Aorta (tissue), 5 donors: ENCODE measurements at regions not wholly inside any gene's neighbourhood (a gene's known extent, or its start where the extent isn't known, plus 50 kb on each side); places are given as distances from the start of the nearest gene placed in this dataset.

Experiments
- ATAC-seq: fragments of 200-7000 bp; cut with Tn5 transposase; one replicate; pipeline ENCODE4 v1.9.1; 2022; ENCODE audit warnings: moderate library complexity; ENCODE audit not compliant: low FRiP score
- DNase-seq, 2 donors: peaks; one replicate each; pipeline ENCODE4 v3.0.0-alpha.2; 2020
- H3K27ac ChIP-seq, 2 donors: one replicate each; pipeline ENCODE4 v1.5.1; 2013; ENCODE audit warnings: low read length in 2 of 2, mild to moderate bottlenecking in 2 of 2, moderate library complexity in 2 of 2, control low read depth in 1 of 2, inconsistent platforms in 1 of 2, low read depth in 1 of 2
- H3K27me3 ChIP-seq, 2 donors: one replicate each; pipeline ENCODE4 v1.6.1; 2013; ENCODE audit warnings: control low read depth in 1 of 2, low read length in 1 of 2, mild to moderate bottlenecking in 1 of 2, moderate library complexity in 1 of 2; ENCODE audit not compliant: insufficient read depth in 2 of 2, control insufficient read depth in 1 of 2
- H3K36me3 ChIP-seq, 2 donors: one replicate each; pipeline ENCODE4 v1.6.1; 2013; ENCODE audit warnings: control low read depth in 1 of 2, low read length in 1 of 2, mild to moderate bottlenecking in 1 of 2; ENCODE audit not compliant: insufficient read depth in 2 of 2, control insufficient read depth in 1 of 2
- H3K4me1 ChIP-seq, 2 donors: one replicate each; pipeline ENCODE4 v1.6.1; 2013; ENCODE audit warnings: low read length in 2 of 2, control low read depth in 1 of 2, mild to moderate bottlenecking in 1 of 2, moderate library complexity in 1 of 2; ENCODE audit not compliant: insufficient read depth in 2 of 2, control insufficient read depth in 1 of 2
- H3K4me3 ChIP-seq, 2 donors: one replicate each; pipeline ENCODE4 v1.5.1; 2013; ENCODE audit warnings: low read length in 2 of 2, control low read depth in 1 of 2, mild to moderate bottlenecking in 1 of 2
- H3K9me3 ChIP-seq: one replicate; pipeline ENCODE4 v1.6.1; 2013; ENCODE audit warnings: mild to moderate bottlenecking, low read length; ENCODE audit not compliant: control insufficient read depth
- WGBS, 2 donors: extraction: QIAGEN DNeasy Blood & Tissue Kit; methylation state at CpG; one replicate each; pipeline ENCODE4 v1.1.7; 2013; 5-methylcytosine and 5-hydroxymethylcytosine counted together
- intact Hi-C, 2 donors: fragments of 100-400 bp; cut with DNase I; formaldehyde crosslinking; loops; one replicate each; pipeline versions ENCODE4 v1.14.2 to v1.15.0; 2022
- donor health status: healthy with polysubstance abuse.
- donor health status: Bipolar disorder and iron deficiency.
- donor health status: DM: no; HTN: no; CAD: no.
- donor health status: DM: no; HTN: no; CAD: no.
- donor health status: DM: yes; HTN: yes; CAD: no.

GRCh38 chr21:43337901-43338655 lies 88.9 kb downstream of the SIK1 start:
- H3K4me3 ChIP-seq, result no peak overlapping the region
- DNase-seq, result no peak
- no peak for ATAC-seq
- H3K9me3 ChIP-seq, result no peaks in the 10 kb centered on the region
- H3K36me3 ChIP-seq, result no peaks in the 10 kb centered on the region
- H3K4me1 ChIP-seq, result no peaks in the 10 kb centered on the region
- no peaks in the 10 kb centered on the region for H3K27me3 ChIP-seq
- intact Hi-C loops, result no loop called here
- 94 to 96% methylated on average over 17 to 18 of the region's 18 CpGs for WGBS, 2 donors
- H3K27ac ChIP-seq, result no peak overlapping the region

- Histone ChIP-seq H3K4me3 (no peak overlapping the region), H3K9me3 (no peaks in the 10 kb centered on the region), H3K27ac (no peak overlapping the region), H3K4me1 (no peaks in the 10 kb centered on the region), H3K36me3 (no peaks in the 10 kb centered on the region), H3K27me3 (no peaks in the 10 kb centered on the region)
- WGBS, 2 donors, result 95 to 97% methylated on average over 10 of the region's 10 CpGs
- DNase-seq, result no peak
- intact Hi-C loops, result no loop called here
- no peak for ATAC-seq
Measured at GRCh38 chr21:43335119-43335518, 91.8 kb downstream of the SIK1 start.

- Histone ChIP-seq H3K4me1 (no peaks in the 10 kb centered on the region), H3K27me3 (no peaks in the 10 kb centered on the region), H3K9me3 (no peaks in the 10 kb centered on the region), H3K4me3 (no peak overlapping the region), H3K36me3 (no peaks in the 10 kb centered on the region), H3K27ac (no peak overlapping the region)
- ATAC-seq (no peak), DNase-seq (no peak)
- intact Hi-C loops, result no loop called here
- 92 to 97% methylated on average over 16 of the region's 16 CpGs for WGBS, 2 donors
Measured at GRCh38 chr21:43334214-43334958, 92.5 kb downstream of the SIK1 start.

DNA sequence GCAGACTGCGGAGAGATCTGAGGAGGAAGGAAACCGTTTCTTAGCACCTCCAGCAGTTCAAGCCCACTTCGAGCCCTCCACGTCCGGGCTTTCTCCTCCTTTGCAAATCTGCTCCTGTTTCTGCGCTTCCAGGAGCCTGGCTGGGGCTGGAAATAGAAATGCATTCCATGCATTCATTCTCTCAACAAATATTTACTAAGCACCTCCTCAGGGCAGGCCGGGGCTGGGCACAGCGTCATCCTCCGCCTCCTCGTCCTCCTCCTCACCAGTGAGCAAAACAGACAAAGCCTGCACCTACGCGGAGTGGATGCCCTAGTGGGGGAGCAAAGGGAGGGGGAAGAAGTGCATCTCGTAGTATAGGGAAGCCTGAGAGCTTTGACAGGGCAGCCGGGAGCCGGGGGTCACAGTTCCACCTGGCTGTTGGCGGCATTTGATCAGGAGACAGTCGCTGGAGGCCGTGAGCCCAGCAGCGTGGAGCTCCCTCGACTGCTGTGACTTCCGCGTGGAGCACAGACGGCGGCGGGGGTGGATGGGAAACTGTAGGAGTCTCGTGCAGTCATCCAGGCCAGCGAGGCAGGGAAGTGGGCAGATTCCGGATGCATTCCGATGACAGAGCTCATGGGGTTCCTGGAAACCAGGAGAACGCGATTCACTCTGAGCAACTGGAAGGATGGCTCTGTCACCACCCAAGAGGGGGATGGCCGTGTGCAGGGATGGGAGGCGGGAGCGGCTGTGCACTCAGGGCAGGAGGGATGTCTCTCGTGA lies 93.5 kb downstream of the SIK1 start:
- no peaks in the 10 kb centered on the region for H3K4me1 ChIP-seq
- ATAC-seq, result peak; percentile 34
- H3K36me3 ChIP-seq, result no peaks in the 10 kb centered on the region
- H3K27me3 ChIP-seq, result no peaks in the 10 kb centered on the region
- no peak overlapping the region for H3K27ac ChIP-seq
- H3K4me3 ChIP-seq, result no peak overlapping the region
- intact Hi-C loops, result no loop called here
- WGBS, 2 donors, result 30 to 33% methylated on average over 35 of the region's 35 CpGs
- H3K9me3 ChIP-seq, result no peaks in the 10 kb centered on the region
- no peak for DNase-seq

GRCh38 chr21:43332861-43333297 lies 94.1 kb downstream of the SIK1 start:
- H3K4me3 ChIP-seq, result no peak overlapping the region
- DNase-seq, result no peak
- ATAC-seq, result no peak

DNA sequence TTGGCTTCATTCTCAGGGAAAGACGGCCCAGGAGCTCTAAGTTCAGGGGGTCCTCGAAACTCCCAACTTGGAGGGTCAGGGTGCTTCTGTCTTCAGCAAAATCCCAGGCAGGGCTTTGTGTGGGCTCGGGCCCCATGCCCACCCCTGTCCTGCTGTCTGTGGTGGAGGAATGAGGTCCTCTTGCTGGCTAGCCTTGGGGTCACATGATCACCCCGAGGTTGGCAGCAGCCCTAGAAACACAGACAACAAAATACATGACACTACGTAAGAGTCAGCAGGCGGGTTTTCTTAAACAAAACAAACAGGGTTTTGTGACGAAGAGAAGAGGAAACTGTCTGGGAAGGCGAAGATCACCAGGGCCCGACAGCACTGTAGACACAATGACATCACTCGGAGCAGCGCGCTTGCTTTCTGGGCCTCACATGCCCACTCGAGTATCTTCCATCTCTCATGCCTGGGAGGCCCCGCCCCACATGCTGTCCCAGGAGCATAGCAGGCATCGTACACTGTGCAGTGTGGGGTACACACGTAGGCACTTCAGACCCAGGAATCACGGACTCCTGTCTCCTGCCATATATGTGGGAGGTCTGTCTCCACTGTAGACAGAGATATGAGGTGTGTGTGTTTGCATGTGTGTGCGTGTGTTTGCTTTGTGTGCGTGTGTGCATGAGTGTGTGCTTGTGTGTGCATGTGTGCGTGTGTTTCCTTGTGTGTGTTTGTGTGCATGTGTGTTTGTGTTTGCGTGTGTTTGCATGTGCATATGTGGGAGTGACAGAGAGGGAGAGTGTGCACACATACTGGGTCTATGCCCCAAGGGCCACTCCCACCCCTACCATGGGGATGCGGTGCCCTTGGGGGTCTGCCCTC lies 94.7 kb downstream of the SIK1 start:
- no peaks in the 10 kb centered on the region for H3K27me3 ChIP-seq
- ATAC-seq, result peak; percentile 52

More at GRCh38 chr21:43332861-43333297, 94.1 kb downstream of the SIK1 start:
- H3K27me3 ChIP-seq, result no peaks in the 10 kb centered on the region
- no peaks in the 10 kb centered on the region for H3K4me1 ChIP-seq
- intact Hi-C loops, result no loop called here
- H3K36me3 ChIP-seq, result no peaks in the 10 kb centered on the region
- H3K27ac ChIP-seq, result no peak overlapping the region
- WGBS, 2 donors, result 9 to 18% methylated on average over 15 to 16 of the region's 16 CpGs
- H3K9me3 ChIP-seq, result no peaks in the 10 kb centered on the region

DNA sequence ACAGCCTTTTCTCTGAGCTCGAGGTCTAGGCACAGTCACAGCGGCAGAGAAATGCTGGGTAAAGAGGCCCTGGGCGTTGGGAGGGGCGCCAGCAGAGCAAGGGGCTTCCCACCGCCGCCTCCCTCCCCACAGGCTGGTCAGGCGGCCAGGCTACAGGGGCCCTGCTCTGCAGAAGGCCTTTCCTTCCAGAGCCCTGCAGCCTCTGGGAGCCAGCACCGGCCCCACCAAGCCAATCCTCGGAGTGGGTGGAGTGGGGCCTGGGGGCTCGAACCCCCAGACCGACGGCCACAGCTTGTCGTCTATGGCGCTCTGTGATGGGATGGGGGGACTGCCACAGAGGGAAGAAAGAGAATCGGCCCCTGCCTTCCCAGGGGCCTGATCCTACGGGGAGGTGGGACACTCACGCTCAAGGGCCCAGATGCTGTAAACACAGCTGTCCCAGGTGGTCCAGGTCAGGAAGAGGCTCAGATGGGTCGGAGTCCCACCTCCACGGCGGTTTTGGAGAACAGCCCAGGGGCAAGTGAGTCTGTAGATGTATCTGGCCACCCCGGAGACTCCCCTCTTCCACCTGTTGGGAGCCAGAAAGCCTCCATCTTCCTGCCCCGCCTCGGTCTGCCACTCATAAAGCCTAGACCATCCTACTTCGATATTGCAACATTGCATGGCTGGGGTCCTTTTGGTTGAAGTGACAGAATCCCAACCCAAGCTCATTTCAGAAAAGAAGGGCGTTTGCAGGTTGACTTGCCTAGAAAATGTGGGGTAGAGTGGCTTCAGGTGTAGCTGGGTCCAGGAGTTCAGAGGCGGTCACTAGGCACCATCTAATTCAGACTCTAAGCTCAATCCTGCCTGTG lies 95.6 kb downstream of the SIK1 start:
- Histone ChIP-seq H3K4me1 (no peaks in the 10 kb centered on the region), H3K4me3 (no peak overlapping the region), H3K9me3 (no peaks in the 10 kb centered on the region), H3K27ac (no peak overlapping the region), H3K27me3 (no peaks in the 10 kb centered on the region), H3K36me3 (no peaks in the 10 kb centered on the region)
- ATAC-seq, result no peak
- WGBS, 2 donors, result 85 to 94% methylated on average over 26 of the region's 26 CpGs
- no peak for DNase-seq
- intact Hi-C loops, result no loop called here

More for the DNA sequence above, 94.7 kb downstream of the SIK1 start:
- Histone ChIP-seq H3K4me3 (no peak overlapping the region), H3K27ac (no peak overlapping the region), H3K36me3 (no peaks in the 10 kb centered on the region), H3K9me3 (no peaks in the 10 kb centered on the region), H3K4me1 (no peaks in the 10 kb centered on the region)
- WGBS, 2 donors, result 35 to 47% methylated on average over 22 of the region's 22 CpGs
- intact Hi-C loops, result no loop called here
- DNase-seq, result no peak
